Uterus (tissue), 3 donors: ENCODE measurements at regions not wholly inside any gene's neighbourhood (a gene's known extent, or its start where the extent isn't known, plus 50 kb on each side); places are given as distances from the start of the nearest gene placed in this dataset.

Experiments used
- DNase-seq, 2 donors: peaks; one replicate each; pipeline ENCODE4 v3.0.0-alpha.2; 2019 to 2020
- H3K27ac ChIP-seq, 2 donors: fragments of 200-600 bp; sonication (generic); 1 replicate in 1 of 2; 2 replicates in 1 of 2; pipeline ENCODE4 v1.5.1; 2016 to 2018
- H3K27me3 ChIP-seq, 2 donors: fragments of 200-600 bp; sonication (generic); one replicate each; pipeline ENCODE4 v1.5.1; 2018 to 2019; ENCODE audit warnings: control low read depth in 1 of 2
- H3K36me3 ChIP-seq, 2 donors: fragments of 200-600 bp; sonication (generic); one replicate each; pipeline ENCODE4 v1.5.1; 2019; ENCODE audit warnings: control low read depth in 1 of 2
- H3K4me1 ChIP-seq, 2 donors: fragments of 200-600 bp; sonication (generic); one replicate each; pipeline ENCODE4 v1.5.1; 2018 to 2019; ENCODE audit warnings: control low read depth in 1 of 2
- H3K4me3 ChIP-seq, 2 donors: fragments of 200-600 bp; sonication (generic); 1 replicate in 1 of 2; 2 replicates in 1 of 2; pipeline ENCODE4 v1.5.1; 2018 to 2019; ENCODE audit warnings: mild to moderate bottlenecking in 1 of 2
- H3K9me3 ChIP-seq, 2 donors: fragments of 200-600 bp; sonication (generic); one replicate each; pipeline ENCODE4 v1.5.1; 2019; ENCODE audit warnings: control low read depth in 1 of 2
- CTCF ChIP-seq, 4 experiments: fragments of 200-600 bp in 2 of 4; fragments of 450-650 bp in 2 of 4; sonication (generic) in 2 of 4; IDR thresholded peaks; one replicate each; pipeline ENCODE4 v1.5.1; 2016 to 2019; ENCODE audit warnings: antibody characterized with exemption in 4 of 4, mild to moderate bottlenecking in 2 of 4, moderate library complexity in 1 of 4
- POLR2A ChIP-seq, 2 donors: fragments of 450-650 bp; IDR thresholded peaks; one replicate each; pipeline ENCODE4 v1.6.1; 2016; ENCODE audit warnings: antibody characterized with exemption in 2 of 2, mild to moderate bottlenecking in 1 of 2, moderate library complexity in 1 of 2
- intact Hi-C: fragments of 100-400 bp; cut with DNase I; formaldehyde crosslinking; loops from one replicate; pipeline ENCODE4 v1.15.1; 2023; ENCODE audit warnings: low total_unique reads
- donor health status: DM: yes; HTN: yes; CAD: no.

GRCh38 chr12:58172433-58173073 is 231.2 kb downstream of the ATP23 start:
- no peaks in the 10 kb centered on the region for H3K36me3 ChIP-seq
- no peak overlapping the region for H3K4me3 ChIP-seq
- H3K27me3 ChIP-seq: no peaks in the 10 kb centered on the region
- intact Hi-C loops: no loop called here
- no peak overlapping the region for H3K27ac ChIP-seq
- DNase-seq: no peak
- no peaks in the 10 kb centered on the region for H3K4me1 ChIP-seq
- no peaks in the 10 kb centered on the region for H3K9me3 ChIP-seq
- TF ChIP-seq POLR2A (IDR thresholded peaks at IDR 0.05) (no peak), CTCF (IDR thresholded peaks at IDR 0.05) (no peak)

- TF ChIP-seq POLR2A (IDR thresholded peaks at IDR 0.05) (no peak), CTCF (IDR thresholded peaks at IDR 0.05) (no peak)
- no peak overlapping the region for H3K27ac ChIP-seq
These were observed 232.9 kb downstream of the ATP23 start for GRCh38 chr12:58174316-58174715.

GRCh38 chr12:58176296-58176869 is 235.0 kb downstream of the ATP23 start:
- Histone ChIP-seq H3K27ac (no peak overlapping the region), H3K9me3 (no peaks in the 10 kb centered on the region), H3K36me3 (no peaks in the 10 kb centered on the region), H3K4me3 (no peak overlapping the region), H3K27me3 (no peaks in the 10 kb centered on the region), H3K4me1 (no peaks in the 10 kb centered on the region)
- no peak for DNase-seq
- TF ChIP-seq POLR2A (IDR thresholded peaks at IDR 0.05) (no peak), CTCF (IDR thresholded peaks at IDR 0.05) (no peak)
- intact Hi-C loops: no loop called here

More at GRCh38 chr12:58174316-58174715, 232.9 kb downstream of the ATP23 start:
- H3K9me3 ChIP-seq: no peaks in the 10 kb centered on the region
- no peak overlapping the region for H3K4me3 ChIP-seq
- intact Hi-C loops: no loop called here
- no peaks in the 10 kb centered on the region for H3K4me1 ChIP-seq
- H3K36me3 ChIP-seq: no peaks in the 10 kb centered on the region
- H3K27me3 ChIP-seq: no peaks in the 10 kb centered on the region
- no peak for DNase-seq

GRCh38 chr12:58177366-58177765 is 236.0 kb downstream of the ATP23 start:
- DNase-seq: no peak
- Histone ChIP-seq H3K36me3 (no peaks in the 10 kb centered on the region), H3K27me3 (no peaks in the 10 kb centered on the region), H3K27ac (no peak overlapping the region), H3K9me3 (no peaks in the 10 kb centered on the region), H3K4me3 (no peak overlapping the region), H3K4me1 (no peaks in the 10 kb centered on the region)
- TF ChIP-seq POLR2A (IDR thresholded peaks at IDR 0.05) (no peak), CTCF (IDR thresholded peaks at IDR 0.05) (no peak)
- intact Hi-C loops: no loop called here

GRCh38 chr12:58184212-58184611 is 242.8 kb downstream of the ATP23 start:
- no peak for DNase-seq
- TF ChIP-seq CTCF (IDR thresholded peaks at IDR 0.05) (no peak), POLR2A (IDR thresholded peaks at IDR 0.05) (no peak)
- H3K27me3 ChIP-seq: no peaks in the 10 kb centered on the region
- H3K9me3 ChIP-seq: no peaks in the 10 kb centered on the region
- H3K4me3 ChIP-seq: no peak overlapping the region
- intact Hi-C loops: no loop called here
- H3K27ac ChIP-seq: no peak overlapping the region
- H3K36me3 ChIP-seq: no peaks in the 10 kb centered on the region
- no peaks in the 10 kb centered on the region for H3K4me1 ChIP-seq
